ENCODE measurements at regions not wholly inside any gene's neighbourhood (a gene's known extent, or its start where the extent isn't known, plus 50 kb on each side); places are given as distances from the start of the nearest gene placed in this dataset.
"Not testable (repeated sequence)": the region's sequence is repeated elsewhere in the genome, so short reads cannot be mapped to it uniquely, and the experiment has no call there.

DNA sequence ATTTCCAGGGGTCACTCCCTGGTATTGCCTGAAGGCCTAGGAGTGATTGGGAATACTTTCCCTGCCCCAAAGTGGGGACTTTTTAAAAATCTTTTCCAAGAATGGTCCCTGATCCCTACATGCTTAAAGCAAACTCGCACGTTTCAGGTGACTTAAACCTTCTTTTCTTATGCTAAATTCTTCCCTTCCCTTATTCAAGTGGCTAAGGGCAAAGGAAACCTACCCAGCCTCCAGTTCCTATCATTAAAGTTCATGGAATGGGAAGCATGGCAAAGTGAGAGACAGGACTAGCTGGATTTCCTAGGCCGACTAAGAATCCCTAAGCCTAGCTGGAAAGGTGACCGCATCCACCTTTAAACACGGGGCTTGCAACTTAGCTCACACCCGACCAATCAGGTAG, 346.8 kb downstream of the ZIC4 start:
- H3K27me3 ChIP-seq (replicated peaks in 2 of 5; ENCODE audit: control insufficient read depth in 4 of 5, insufficient read depth in 5 of 5, low read length in 4 of 5); CTCF ChIA-PET; DNase-seq; H3K36me3 ChIP-seq (ENCODE audit: control insufficient read depth in 4 of 4, insufficient read depth in 4 of 4, low read length in 3 of 4); POLR2A ChIA-PET; H3K4me3 ChIP-seq (ENCODE audit: control insufficient read depth in 1 of 7, extremely low read depth in 1 of 7, insufficient read depth in 4 of 7, low read depth in 2 of 7, low read length in 6 of 7); H3K4me1 ChIP-seq (ENCODE audit: control extremely low read depth in 1 of 4, control insufficient read depth in 4 of 4, insufficient read depth in 4 of 4, low read length in 3 of 4); H3K9me3 ChIP-seq (ENCODE audit: control extremely low read depth in 1 of 5, control insufficient read depth in 4 of 5, insufficient read depth in 2 of 5, low read depth in 1 of 5, low read length in 4 of 5); H3K27ac ChIP-seq (ENCODE audit: insufficient read depth in 1 of 2, low read depth in 1 of 2, low read length in 2 of 2, poor library complexity in 1 of 2, severe bottlenecking in 2 of 2): not testable (repeated sequence)
- WGBS (ENCODE audit: insufficient coverage) = 87% methylated on average over 5 of the region's 6 CpGs

DNA sequence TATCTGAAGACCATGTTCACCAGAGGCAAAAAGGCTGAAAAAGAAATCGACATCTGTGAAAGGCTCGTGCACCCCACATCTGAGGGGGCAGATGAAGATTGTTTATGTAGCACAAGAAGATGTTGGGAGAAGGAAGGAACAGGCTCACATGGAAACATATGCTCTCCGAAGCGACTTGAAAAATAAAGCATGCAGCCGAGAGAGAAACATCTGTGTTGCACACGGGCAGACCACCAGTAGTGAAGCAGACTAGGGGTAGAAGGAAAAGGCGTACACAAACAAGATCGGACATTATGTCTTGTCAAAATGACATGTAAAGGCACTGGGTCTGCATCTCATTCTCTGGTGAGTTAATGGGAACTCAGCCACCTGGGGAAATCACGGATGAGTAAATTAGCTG, 356.5 kb downstream of the ZIC4 start:
- Histone ChIP-seq H3K27me3 (replicated peaks in 2 of 5; ENCODE audit: control insufficient read depth in 4 of 5, insufficient read depth in 5 of 5, low read length in 4 of 5) (no peaks in the 10 kb centered on the region), H3K36me3 (ENCODE audit: control insufficient read depth in 4 of 4, insufficient read depth in 4 of 4, low read length in 3 of 4) (no peaks in the 10 kb centered on the region), H3K4me3 (ENCODE audit: control insufficient read depth in 1 of 7, extremely low read depth in 1 of 7, insufficient read depth in 4 of 7, low read depth in 2 of 7, low read length in 6 of 7) (no peak overlapping the region), H3K4me1 (ENCODE audit: control extremely low read depth in 1 of 4, control insufficient read depth in 4 of 4, insufficient read depth in 4 of 4, low read length in 3 of 4) (no peaks in the 10 kb centered on the region), H3K9me3 (ENCODE audit: control extremely low read depth in 1 of 5, control insufficient read depth in 4 of 5, insufficient read depth in 2 of 5, low read depth in 1 of 5, low read length in 4 of 5) (no peaks in the 10 kb centered on the region), H3K27ac (ENCODE audit: insufficient read depth in 1 of 2, low read depth in 1 of 2, low read length in 2 of 2, poor library complexity in 1 of 2, severe bottlenecking in 2 of 2) (no peak overlapping the region)
- ChIA-PET CTCF (no interaction called here), POLR2A (no interaction called here)
- DNase-seq = no peak
- WGBS (ENCODE audit: insufficient coverage) = 95% methylated on average over 9 of the region's 9 CpGs

DNA sequence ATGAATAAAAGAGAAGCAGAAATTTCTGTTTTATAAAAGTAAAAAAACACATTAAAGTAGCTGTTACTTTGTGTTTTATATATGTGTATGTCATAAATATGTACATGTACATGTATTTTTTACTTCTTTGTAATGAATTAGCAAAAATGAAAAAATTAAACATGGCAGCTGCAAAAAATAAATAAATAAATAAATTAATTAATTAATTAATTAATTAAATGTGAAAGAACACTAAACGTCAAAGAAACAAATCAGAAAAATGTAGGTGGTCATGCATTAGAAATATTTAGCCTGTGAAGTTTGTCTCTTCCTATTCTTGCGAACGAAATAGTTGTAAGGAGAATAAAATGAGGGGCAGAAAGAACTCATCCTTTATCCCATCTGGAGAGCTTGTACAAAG, 357.0 kb downstream of the ZIC4 start:
- DNase-seq = no peak
- no peaks in the 10 kb centered on the region for H3K36me3 ChIP-seq (ENCODE audit: control insufficient read depth in 4 of 4, insufficient read depth in 4 of 4, low read length in 3 of 4)
- no CpG with 5 or more reads among the region's 3 CpGs for WGBS (ENCODE audit: insufficient coverage)
- no peak overlapping the region for H3K4me3 ChIP-seq (ENCODE audit: control insufficient read depth in 1 of 7, extremely low read depth in 1 of 7, insufficient read depth in 4 of 7, low read depth in 2 of 7, low read length in 6 of 7)
- H3K27me3 ChIP-seq (replicated peaks in 2 of 5; ENCODE audit: control insufficient read depth in 4 of 5, insufficient read depth in 5 of 5, low read length in 4 of 5) = no peaks in the 10 kb centered on the region
- ChIA-PET POLR2A (no interaction called here), CTCF (no interaction called here)
- H3K9me3 ChIP-seq (ENCODE audit: control extremely low read depth in 1 of 5, control insufficient read depth in 4 of 5, insufficient read depth in 2 of 5, low read depth in 1 of 5, low read length in 4 of 5) = no peaks in the 10 kb centered on the region
- H3K4me1 ChIP-seq (ENCODE audit: control extremely low read depth in 1 of 4, control insufficient read depth in 4 of 4, insufficient read depth in 4 of 4, low read length in 3 of 4) = no peaks in the 10 kb centered on the region
- no peak overlapping the region for H3K27ac ChIP-seq (ENCODE audit: insufficient read depth in 1 of 2, low read depth in 1 of 2, low read length in 2 of 2, poor library complexity in 1 of 2, severe bottlenecking in 2 of 2)

DNA sequence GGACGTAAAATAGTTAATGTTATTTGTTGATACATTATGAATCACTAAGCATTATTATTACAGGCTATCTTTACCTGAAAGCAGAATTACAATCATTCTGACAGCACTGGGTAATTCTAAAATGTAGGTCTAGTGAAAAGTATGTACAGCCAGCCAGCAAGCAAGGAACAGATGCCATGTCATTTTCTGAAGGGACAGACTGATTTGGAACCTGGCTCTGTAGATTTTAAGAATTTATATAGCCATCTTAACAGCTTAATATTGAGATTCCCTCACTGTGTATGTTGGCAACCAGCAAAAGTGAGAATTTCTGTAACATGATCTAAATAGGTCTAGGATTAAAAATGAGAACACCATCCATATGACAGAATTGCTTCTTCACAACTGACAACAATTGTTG, 359.4 kb downstream of the ZIC4 start:
- WGBS (ENCODE audit: insufficient coverage) = no CpG with 5 or more reads among the region's 1 CpG
- Histone ChIP-seq H3K27me3 (replicated peaks in 2 of 5; ENCODE audit: control insufficient read depth in 4 of 5, insufficient read depth in 5 of 5, low read length in 4 of 5) (no peaks in the 10 kb centered on the region), H3K9me3 (ENCODE audit: control extremely low read depth in 1 of 5, control insufficient read depth in 4 of 5, insufficient read depth in 2 of 5, low read depth in 1 of 5, low read length in 4 of 5) (peaks cover 0 to 1% (median 0%) of the 10 kb centered on the region in 5 experiments), H3K36me3 (ENCODE audit: control insufficient read depth in 4 of 4, insufficient read depth in 4 of 4, low read length in 3 of 4) (no peaks in the 10 kb centered on the region), H3K27ac (ENCODE audit: insufficient read depth in 1 of 2, low read depth in 1 of 2, low read length in 2 of 2, poor library complexity in 1 of 2, severe bottlenecking in 2 of 2) (no peak overlapping the region), H3K4me3 (ENCODE audit: control insufficient read depth in 1 of 7, extremely low read depth in 1 of 7, insufficient read depth in 4 of 7, low read depth in 2 of 7, low read length in 6 of 7) (no peak overlapping the region), H3K4me1 (ENCODE audit: control extremely low read depth in 1 of 4, control insufficient read depth in 4 of 4, insufficient read depth in 4 of 4, low read length in 3 of 4) (no peaks in the 10 kb centered on the region)
- POLR2A ChIA-PET = no interaction called here
- no peak for DNase-seq
- CTCF ChIA-PET = no interaction called here

DNA sequence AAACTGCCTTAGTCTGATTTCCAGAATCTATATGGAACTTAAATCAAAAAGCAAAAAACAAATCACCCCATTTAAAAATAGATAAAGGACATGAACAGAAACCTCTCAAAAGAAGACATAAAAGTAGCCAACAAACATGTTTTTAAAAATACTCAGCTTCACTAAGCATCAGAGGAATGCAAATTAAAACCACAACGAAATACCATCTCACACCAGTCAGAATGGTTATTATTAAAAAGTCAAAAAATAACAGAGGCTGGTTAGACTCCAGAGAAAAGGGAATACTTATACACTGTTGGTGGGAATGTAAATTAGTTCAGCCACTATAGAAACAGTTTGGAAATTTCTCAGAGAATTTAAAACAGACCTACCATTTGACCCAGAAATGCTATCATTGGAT, 367.9 kb downstream of the ZIC4 start:
- ChIA-PET POLR2A (no interaction called here), CTCF (no interaction called here)
- Histone ChIP-seq H3K27me3 (replicated peaks in 2 of 5; ENCODE audit: control insufficient read depth in 4 of 5, insufficient read depth in 5 of 5, low read length in 4 of 5) (no peaks in the 10 kb centered on the region), H3K4me3 (ENCODE audit: control insufficient read depth in 1 of 7, extremely low read depth in 1 of 7, insufficient read depth in 4 of 7, low read depth in 2 of 7, low read length in 6 of 7) (no peak overlapping the region), H3K9me3 (ENCODE audit: control extremely low read depth in 1 of 5, control insufficient read depth in 4 of 5, insufficient read depth in 2 of 5, low read depth in 1 of 5, low read length in 4 of 5) (peaks cover 0 to 4% (median 0%) of the 10 kb centered on the region in 5 experiments), H3K4me1 (ENCODE audit: control extremely low read depth in 1 of 4, control insufficient read depth in 4 of 4, insufficient read depth in 4 of 4, low read length in 3 of 4) (no peaks in the 10 kb centered on the region), H3K36me3 (ENCODE audit: control insufficient read depth in 4 of 4, insufficient read depth in 4 of 4, low read length in 3 of 4) (no peaks in the 10 kb centered on the region), H3K27ac (ENCODE audit: insufficient read depth in 1 of 2, low read depth in 1 of 2, low read length in 2 of 2, poor library complexity in 1 of 2, severe bottlenecking in 2 of 2) (no peak overlapping the region)
- no peak for DNase-seq
- no CpG with 5 or more reads among the region's 1 CpG for WGBS (ENCODE audit: insufficient coverage)

DNA sequence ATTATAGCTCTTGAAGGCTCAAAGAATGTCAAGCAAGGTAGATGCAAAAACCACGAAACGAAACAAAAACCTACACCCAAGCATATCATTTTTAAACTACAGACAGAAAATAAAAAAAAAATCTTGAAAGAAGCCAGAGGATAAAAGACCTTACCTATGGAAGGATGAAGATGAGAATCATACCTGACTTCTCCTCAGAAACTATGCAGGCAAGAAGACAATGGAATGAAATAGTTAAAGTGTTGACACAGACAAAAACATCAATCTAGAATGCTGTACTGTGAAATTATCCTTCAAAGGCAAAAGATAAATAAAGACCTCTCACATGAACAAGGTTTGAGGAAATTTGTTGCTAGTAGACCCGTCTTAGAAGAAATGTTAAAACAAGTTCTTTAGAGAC, 372.0 kb downstream of the ZIC4 start:
- DNase-seq = no peak
- Histone ChIP-seq H3K36me3 (ENCODE audit: control insufficient read depth in 4 of 4, insufficient read depth in 4 of 4, low read length in 3 of 4) (no peaks in the 10 kb centered on the region), H3K27me3 (replicated peaks in 2 of 5; ENCODE audit: control insufficient read depth in 4 of 5, insufficient read depth in 5 of 5, low read length in 4 of 5) (no peaks in the 10 kb centered on the region), H3K27ac (ENCODE audit: insufficient read depth in 1 of 2, low read depth in 1 of 2, low read length in 2 of 2, poor library complexity in 1 of 2, severe bottlenecking in 2 of 2) (no peak overlapping the region), H3K4me1 (ENCODE audit: control extremely low read depth in 1 of 4, control insufficient read depth in 4 of 4, insufficient read depth in 4 of 4, low read length in 3 of 4) (no peaks in the 10 kb centered on the region), H3K4me3 (ENCODE audit: control insufficient read depth in 1 of 7, extremely low read depth in 1 of 7, insufficient read depth in 4 of 7, low read depth in 2 of 7, low read length in 6 of 7) (no peak overlapping the region), H3K9me3 (ENCODE audit: control extremely low read depth in 1 of 5, control insufficient read depth in 4 of 5, insufficient read depth in 2 of 5, low read depth in 1 of 5, low read length in 4 of 5) (peaks cover 0 to 4% (median 0%) of the 10 kb centered on the region in 5 experiments)
- WGBS (ENCODE audit: insufficient coverage) = no CpG with 5 or more reads among the region's 3 CpGs
- POLR2A ChIA-PET = no interaction called here
- CTCF ChIA-PET = no interaction called here

DNA sequence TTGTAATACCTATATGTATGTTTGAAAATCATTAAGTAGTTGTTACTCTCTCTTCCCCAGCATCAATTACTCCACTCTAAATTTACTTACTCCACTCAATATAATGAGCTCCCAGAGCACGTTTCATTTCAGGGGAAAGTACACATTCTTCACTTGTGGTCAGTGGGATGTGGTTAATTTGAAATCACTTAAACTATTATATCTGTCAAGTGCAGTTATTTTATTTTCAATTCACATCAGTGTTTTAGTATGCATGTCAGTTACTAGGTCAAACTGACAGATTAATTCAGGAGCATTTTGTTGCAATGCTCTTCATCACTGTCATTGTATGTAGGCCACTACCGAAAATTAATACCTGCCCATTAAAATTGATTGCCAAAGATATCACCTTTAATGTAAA, 376.1 kb downstream of the ZIC4 start:
- ChIA-PET CTCF (interaction anchor here (1.7 kb wide), 1 partner anchor 9 kb away, joined by 5 read pairs; no protein-coding TSS in a partner anchor), POLR2A (no interaction called here)
- Histone ChIP-seq H3K36me3 (ENCODE audit: control insufficient read depth in 4 of 4, insufficient read depth in 4 of 4, low read length in 3 of 4) (no peaks in the 10 kb centered on the region), H3K9me3 (ENCODE audit: control extremely low read depth in 1 of 5, control insufficient read depth in 4 of 5, insufficient read depth in 2 of 5, low read depth in 1 of 5, low read length in 4 of 5) (peaks cover 0 to 4% (median 0%) of the 10 kb centered on the region in 5 experiments), H3K4me3 (ENCODE audit: control insufficient read depth in 1 of 7, extremely low read depth in 1 of 7, insufficient read depth in 4 of 7, low read depth in 2 of 7, low read length in 6 of 7) (no peak overlapping the region), H3K27me3 (replicated peaks in 2 of 5; ENCODE audit: control insufficient read depth in 4 of 5, insufficient read depth in 5 of 5, low read length in 4 of 5) (no peaks in the 10 kb centered on the region), H3K4me1 (ENCODE audit: control extremely low read depth in 1 of 4, control insufficient read depth in 4 of 4, insufficient read depth in 4 of 4, low read length in 3 of 4) (no peaks in the 10 kb centered on the region), H3K27ac (ENCODE audit: insufficient read depth in 1 of 2, low read depth in 1 of 2, low read length in 2 of 2, poor library complexity in 1 of 2, severe bottlenecking in 2 of 2) (no peak overlapping the region)
- DNase-seq = no peak
- no CpG with 5 or more reads among the region's 2 CpGs for WGBS (ENCODE audit: insufficient coverage)

Data from common myeloid progenitor, CD34-positive (primary cell).